AG09319 (cell line): ENCODE measurements at regions not wholly inside any gene's neighbourhood (a gene's known extent, or its start where the extent isn't known, plus 50 kb on each side); places are given as distances from the start of the nearest gene placed in this dataset.

ENCODE experiments used
- DNase-seq: peaks from one replicate; pipeline ENCODE4 v3.0.0-alpha.2; 2010; ENCODE audit warnings: low read depth; ENCODE audit errors: extremely low read depth
- CTCF ChIP-seq: IDR thresholded peaks from 2 replicates; pipeline ENCODE4 v1.5.1; 2011; ENCODE audit warnings: low read depth, mild to moderate bottlenecking, inconsistent platforms, low read length, moderate library complexity

GRCh38 chr18:71352618-71353017, 1063.8 kb downstream of the SOCS6 start:
- TF ChIP-seq CTCF, result no peak
- DNase-seq, result no peak

GRCh38 chr18:71336576-71337210, 1047.8 kb downstream of the SOCS6 start:
- no peak for DNase-seq
- TF ChIP-seq CTCF, result no peak

GRCh38 chr18:71329563-71329962, 1040.7 kb downstream of the SOCS6 start:
- no peak for DNase-seq
- TF ChIP-seq CTCF, result no peak

GRCh38 chr18:71329114-71329513, 1040.3 kb downstream of the SOCS6 start:
- TF ChIP-seq CTCF, result no peak
- no peak for DNase-seq

GRCh38 chr18:71327850-71328249, 1039.0 kb downstream of the SOCS6 start:
- no peak for TF ChIP-seq CTCF
- DNase-seq, result no peak

- no peak for DNase-seq
- TF ChIP-seq CTCF, result no peak
These were observed 1038.6 kb downstream of the SOCS6 start for GRCh38 chr18:71327441-71327840.

- no peak for TF ChIP-seq CTCF
These were observed 1038.0 kb downstream of the SOCS6 start for GRCh38 chr18:71326826-71327225.

More at GRCh38 chr18:71326826-71327225, 1038.0 kb downstream of the SOCS6 start:
- DNase-seq, result no peak
